Left forelimb (tissue), 1 donor: ENCODE measurements at regions not wholly inside any gene's neighbourhood (a gene's known extent, or its start where the extent isn't known, plus 50 kb on each side); places are given as distances from the start of the nearest gene placed in this dataset.
A peak's percentile ranks its signal among the peaks of the same experiment; 100 is the strongest.

Experiments used
- DNase-seq: peaks from one replicate; pipeline ENCODE4 v3.0.0-alpha.2; 2018; ENCODE audit warnings: low spot score

DNA sequence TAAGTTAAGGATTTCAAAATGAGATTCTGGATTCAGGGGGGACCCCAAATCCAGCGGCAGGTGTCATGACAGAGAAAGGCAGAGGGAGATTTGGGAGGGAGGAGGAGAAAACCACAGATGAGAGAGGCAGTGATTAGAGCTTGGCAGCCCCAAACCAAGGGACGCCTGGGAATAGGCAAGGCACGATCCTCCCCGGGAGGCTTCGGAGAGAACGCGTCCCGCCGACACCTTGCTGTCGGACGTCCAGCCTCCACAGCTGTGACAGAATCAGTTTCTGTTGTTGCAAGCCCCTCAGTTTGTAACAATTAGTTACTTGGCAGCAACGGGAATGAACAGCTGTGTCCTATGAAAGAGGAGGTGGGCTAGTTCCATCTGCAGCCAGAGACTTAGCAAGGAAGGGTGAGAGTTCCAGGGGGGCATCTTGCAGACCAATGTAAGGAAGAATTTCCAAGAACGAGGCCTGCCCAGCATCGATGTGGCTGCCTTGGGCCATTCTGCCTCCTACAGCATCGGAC, 110.7 kb upstream of the SDK2 start:
- no peak for DNase-seq

DNA sequence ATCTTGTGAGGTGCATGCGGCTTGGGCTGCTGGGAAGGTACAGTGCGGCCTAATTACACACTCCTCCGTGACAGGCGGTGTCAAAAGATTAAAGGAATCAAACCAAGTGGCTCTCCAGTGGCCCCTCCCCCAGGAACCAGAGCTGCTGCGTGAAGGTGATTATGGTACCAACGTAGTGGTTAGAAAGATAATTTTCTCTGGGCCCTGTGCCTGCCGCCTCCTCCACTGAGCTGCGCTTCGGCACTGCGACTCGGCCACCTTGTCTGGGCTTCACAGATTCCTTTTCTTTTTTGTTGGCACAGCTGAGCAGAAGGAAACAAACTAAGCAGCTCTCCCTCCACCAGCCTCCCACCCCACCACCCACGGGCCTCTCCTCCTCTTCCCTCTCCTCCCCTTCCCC, 113.2 kb upstream of the SDK2 start:
- no peak for DNase-seq

DNA sequence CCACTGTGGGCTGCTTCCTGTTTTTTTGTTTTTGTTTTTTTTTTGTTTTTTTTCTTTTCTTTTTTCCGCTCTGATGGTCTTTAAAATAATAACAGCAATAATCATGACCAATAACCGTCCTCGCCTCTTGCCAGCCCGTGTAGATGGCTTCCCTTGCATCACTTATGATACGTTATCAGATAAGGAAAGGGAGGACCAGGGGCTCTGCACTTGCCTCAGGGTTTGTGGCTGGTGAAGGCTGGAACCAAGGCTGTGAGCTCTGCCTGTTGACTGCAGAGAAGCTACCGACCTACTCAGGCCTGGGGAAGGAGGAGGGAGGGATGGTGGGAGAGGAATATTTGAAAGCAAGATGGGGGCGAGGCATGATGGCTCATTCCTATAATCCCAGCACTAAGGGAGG, 114.0 kb upstream of the SDK2 start:
- no peak for DNase-seq

DNA sequence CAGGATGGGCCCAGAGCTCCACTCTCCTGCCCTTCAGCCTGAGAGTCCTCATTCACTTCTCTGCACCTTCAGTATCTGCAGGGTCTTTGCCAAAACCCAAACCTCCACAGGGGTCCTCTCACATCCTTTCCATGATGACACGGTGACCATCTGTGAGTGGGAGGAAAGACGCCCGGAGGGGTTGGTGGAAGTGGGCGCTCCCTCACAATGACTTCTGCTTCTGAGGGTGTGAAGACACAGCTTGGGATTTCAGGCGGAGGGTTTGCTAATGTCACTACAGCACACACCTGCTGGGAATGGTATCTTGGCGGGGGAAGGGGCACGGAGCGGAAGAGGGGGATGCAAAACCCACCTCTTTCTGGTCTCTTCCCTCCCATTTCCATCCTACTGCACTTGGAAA, 115.1 kb upstream of the SDK2 start:
- DNase-seq, result no peak

GRCh38 chr17:73759734-73760438, 115.6 kb upstream of the SDK2 start:
- DNase-seq, result no peak

- DNase-seq, result no peak
Measured at GRCh38 chr17:73760439-73760758, 116.2 kb upstream of the SDK2 start.

DNA sequence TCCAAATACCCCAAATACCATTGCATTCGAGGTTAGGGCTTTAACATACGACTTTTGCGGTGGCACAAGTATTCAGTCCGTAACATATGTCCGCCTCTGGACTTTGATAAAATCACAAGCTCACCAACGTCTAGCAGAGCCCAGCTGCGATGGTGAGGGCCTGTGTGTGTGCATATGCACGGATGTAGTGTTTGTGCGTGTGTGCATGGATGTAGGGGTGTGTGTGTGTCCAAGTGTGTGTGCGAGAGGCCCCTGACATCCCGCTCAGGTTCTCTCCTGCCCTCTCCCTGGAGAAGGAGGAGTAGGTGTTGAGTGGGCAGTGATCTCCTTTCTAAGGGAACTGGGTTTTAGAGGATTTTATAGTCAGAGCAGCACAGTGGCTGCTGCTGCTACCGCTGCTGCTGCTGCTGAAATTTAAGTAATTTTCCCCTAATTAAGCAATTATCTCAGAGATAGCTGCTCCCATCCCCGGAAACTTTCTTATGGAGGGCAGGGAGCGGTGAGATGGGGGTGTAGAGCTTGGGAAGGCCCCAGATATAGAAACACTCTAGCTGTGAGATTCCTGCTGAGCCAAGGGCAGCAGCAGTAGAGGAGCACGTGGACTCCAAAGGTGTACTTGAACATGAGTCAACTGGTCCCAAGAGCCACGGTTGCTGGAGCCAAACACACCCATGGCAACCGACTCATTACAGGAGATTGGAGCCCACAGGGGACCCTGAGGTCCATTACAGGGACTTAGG, 121.7 kb upstream of the SDK2 start:
- no peak for DNase-seq

GRCh38 chr17:73767696-73768095, 123.5 kb upstream of the SDK2 start:
- DNase-seq, result no peak

- DNase-seq, result no peak
Measured at GRCh38 chr17:73768691-73769090, 124.4 kb upstream of the SDK2 start.

DNA sequence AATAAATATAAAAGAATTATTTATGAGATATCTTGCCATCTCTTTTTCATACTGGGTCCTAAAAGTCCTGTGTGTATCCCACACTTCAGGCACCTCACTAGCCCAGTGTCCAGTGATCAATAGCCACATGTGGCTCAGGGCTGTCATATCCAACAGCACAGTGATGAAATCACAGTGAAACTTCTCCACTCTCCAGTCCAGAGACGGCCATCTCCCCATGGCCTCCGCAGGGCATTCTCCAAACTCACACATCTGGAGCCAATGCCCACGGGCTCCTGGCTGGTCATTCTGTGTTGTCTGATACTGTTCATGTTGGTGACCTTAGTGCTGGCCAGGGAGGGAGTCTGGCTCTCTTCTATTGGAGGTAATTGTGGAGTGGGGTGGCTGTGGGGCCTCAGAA, 125.2 kb upstream of the SDK2 start:
- DNase-seq, result no peak

DNA sequence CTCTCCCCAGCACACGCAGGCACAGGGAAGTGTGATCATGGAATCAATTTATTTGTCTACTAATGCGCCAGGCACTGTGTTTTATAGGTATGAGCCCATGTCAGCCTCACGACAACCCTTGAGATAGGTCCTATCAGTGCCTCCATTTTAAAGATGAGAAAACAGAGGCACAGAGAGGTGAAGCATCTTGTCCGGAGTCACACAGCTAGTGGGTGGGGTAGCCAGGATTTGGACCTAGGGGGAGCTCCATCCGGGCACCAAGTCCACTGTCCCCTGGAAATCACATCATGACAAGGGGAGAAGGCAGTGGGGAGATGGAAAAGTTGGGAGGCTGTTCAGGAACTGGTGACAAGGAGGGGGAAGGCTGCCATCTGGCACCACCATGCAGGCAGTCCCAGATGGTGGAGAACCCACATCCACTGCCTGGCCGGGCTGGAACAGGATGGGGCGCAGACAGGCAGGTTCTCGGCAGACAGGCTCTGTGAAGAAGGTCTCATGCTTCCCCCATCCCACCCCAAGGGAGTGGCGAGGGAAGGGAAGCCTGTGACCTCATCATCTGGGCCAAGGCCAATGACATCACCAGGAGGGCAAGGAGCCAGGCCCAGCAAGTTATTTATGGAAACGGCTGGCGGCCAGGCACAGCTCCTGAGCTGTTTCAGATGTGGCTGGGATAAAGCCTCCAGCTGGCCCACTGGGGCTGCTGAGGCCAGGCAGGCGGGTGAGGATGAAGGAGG, 126.0 kb upstream of the SDK2 start:
- DNase-seq, result peak; percentile 94

- no peak for DNase-seq
Measured at GRCh38 chr17:73770849-73771229, 126.6 kb upstream of the SDK2 start.

GRCh38 chr17:73772107-73772705, 128.0 kb upstream of the SDK2 start:
- DNase-seq, result no peak

DNA sequence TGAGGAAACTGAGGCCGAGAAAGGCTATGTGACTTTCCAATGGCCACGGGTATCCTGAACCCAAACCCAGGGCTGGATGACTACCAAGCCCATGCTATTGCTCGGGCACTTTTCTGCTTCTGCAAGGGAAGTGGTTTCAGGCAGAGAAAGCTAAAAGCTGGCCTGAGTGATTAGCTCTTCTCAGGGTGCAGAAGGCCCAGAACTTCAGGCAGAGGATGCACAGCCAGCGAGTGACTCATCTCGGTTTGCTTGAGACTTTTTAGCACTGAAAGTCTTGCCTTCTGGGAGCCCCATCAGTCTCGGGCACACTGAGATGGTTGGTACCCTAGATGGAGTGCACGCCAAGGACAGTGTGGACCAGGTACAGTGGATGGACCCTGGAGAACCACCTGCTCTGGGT, 129.5 kb upstream of the SDK2 start:
- DNase-seq, result no peak

GRCh38 chr17:73774852-73775251, 130.6 kb upstream of the SDK2 start:
- no peak for DNase-seq

GRCh38 chr17:73776351-73777130, 132.3 kb upstream of the SDK2 start:
- DNase-seq, result no peak

DNA sequence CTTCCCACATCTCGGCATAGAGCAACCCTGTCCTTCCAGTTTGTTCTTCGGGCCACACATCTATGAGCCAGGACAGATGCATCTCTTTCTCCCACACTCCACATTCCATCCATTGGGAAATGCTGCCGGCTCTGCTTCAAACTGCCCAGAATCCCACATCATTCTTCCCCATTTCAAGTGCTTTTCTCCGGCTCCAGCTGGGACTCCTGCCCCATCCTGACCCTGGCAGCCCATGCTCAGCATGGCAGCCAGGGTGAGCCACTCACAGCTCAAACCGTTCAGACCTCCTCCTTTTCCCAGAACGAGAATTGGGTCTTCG, 132.8 kb upstream of the SDK2 start:
- DNase-seq, result no peak

- no peak for DNase-seq
Measured at GRCh38 chr17:73782231-73782630, 138.0 kb upstream of the SDK2 start.

- DNase-seq, result no peak
Measured at GRCh38 chr17:73782641-73783381, 138.6 kb upstream of the SDK2 start.

- DNase-seq, result no peak
Measured at GRCh38 chr17:73783382-73783766, 139.1 kb upstream of the SDK2 start.

DNA sequence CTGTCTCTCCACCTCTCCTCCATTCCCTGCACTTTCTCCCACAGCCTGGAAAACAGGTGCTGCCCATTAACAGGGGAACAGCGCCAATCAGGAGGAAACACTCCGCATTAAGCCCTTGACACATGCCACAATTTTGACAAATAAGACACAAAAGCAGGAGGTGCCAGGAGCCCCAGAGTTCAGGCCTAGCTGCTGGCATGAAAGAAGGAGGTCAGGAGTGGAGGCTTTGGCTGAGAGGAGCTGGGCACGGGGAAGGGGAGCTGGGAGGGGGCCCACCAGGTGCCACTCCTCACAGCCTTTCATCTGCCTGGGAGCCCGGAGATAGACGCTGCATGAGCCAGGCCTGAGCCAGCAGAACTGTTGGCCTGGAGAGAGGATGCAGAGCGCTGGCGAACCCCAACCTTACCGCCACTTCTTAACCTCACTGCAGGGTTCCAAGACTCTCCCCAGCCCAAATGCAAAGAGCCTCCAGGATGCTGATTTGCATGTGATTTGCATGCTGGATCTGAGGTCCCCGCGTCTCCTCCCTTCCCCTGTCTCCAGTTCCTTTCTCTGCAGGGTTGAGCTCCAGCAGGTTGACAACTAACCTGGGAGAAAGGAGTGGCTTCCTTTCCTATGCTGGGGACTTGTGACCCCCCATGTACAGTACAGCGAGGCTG, 139.8 kb upstream of the SDK2 start:
- no peak for DNase-seq
